ENCODE measurements at regions not wholly inside any gene's neighbourhood (a gene's known extent, or its start where the extent isn't known, plus 50 kb on each side); places are given as distances from the start of the nearest gene placed in this dataset.

DNA sequence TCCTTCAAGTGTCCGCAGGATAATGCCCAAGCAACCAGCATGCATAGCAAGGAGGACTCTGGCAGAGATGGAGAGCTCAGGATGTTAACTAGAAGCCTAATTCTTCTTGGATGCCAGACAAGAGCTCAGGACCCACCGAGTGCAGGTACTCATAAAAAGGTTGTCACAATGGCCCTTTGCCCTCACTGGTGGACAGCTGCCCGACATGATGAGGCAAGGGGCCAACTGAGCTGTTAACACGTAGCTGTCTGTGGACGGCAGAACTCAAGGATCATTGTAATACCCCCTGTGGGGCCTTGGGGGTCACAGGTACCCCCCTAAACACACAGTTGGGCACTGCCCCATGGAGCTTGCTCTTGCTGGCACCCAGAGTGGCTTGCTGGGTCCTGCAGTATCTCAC is 393.7 kb downstream of the PIK3C3 start:
- WGBS: 77% methylated on average over 5 of the region's 5 CpGs
- TF ChIP-seq POLR2A (IDR thresholded peaks at IDR 0.05): no peak
- TF ChIP-seq, protein P1, sequence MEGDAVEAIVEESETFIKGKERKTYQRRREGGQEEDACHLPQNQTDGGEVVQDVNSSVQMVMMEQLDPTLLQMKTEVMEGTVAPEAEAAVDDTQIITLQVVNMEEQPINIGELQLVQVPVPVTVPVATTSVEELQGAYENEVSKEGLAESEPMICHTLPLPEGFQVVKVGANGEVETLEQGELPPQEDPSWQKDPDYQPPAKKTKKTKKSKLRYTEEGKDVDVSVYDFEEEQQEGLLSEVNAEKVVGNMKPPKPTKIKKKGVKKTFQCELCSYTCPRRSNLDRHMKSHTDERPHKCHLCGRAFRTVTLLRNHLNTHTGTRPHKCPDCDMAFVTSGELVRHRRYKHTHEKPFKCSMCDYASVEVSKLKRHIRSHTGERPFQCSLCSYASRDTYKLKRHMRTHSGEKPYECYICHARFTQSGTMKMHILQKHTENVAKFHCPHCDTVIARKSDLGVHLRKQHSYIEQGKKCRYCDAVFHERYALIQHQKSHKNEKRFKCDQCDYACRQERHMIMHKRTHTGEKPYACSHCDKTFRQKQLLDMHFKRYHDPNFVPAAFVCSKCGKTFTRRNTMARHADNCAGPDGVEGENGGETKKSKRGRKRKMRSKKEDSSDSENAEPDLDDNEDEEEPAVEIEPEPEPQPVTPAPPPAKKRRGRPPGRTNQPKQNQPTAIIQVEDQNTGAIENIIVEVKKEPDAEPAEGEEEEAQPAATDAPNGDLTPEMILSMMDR (IDR thresholded peaks at IDR 0.05): no peak
- no peak for TF ChIP-seq POLR2AphosphoS5 (IDR thresholded peaks at IDR 0.05)
- Histone ChIP-seq H3K4me3 (no peak overlapping the region), H3K27me3 (replicated peaks; ENCODE audit: insufficient read depth) (no peaks in the 10 kb centered on the region), H3K4me1 (replicated peaks) (no peaks in the 10 kb centered on the region), H3K9me3 (no peaks in the 10 kb centered on the region), H3K27ac (no peak overlapping the region), H3K36me3 (no peaks in the 10 kb centered on the region)
- intact Hi-C loops (cut with DNase I): no loop called here
- no peak for DNase-seq (ENCODE audit: low spot score)

DNA sequence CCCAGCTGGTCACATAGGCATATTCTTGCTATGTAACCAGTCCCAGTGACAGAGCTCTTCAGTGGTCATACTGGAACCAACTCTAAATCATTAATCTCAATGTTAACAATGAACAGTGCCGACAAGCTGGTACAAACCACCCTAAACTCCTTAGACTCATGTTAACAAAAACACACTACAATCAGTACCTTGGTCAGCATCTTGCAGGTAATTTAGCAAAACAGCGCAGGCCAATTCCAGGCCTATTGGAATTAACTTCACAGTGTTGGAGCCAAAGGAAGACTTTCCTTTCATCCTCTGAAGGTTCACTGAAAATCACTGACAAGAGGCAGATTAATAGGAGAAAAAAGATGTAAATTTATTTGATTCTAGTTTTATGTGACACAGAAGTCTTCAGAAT is 396.4 kb downstream of the PIK3C3 start:
- no peaks in the 10 kb centered on the region for H3K4me1 ChIP-seq (replicated peaks)
- no peaks in the 10 kb centered on the region for H3K36me3 ChIP-seq
- no peak overlapping the region for H3K27ac ChIP-seq
- H3K27me3 ChIP-seq (replicated peaks; ENCODE audit: insufficient read depth): no peaks in the 10 kb centered on the region
- DNase-seq (ENCODE audit: low spot score): no peak
- TF ChIP-seq, protein P1 (IDR thresholded peaks at IDR 0.05): no peak
- TF ChIP-seq POLR2AphosphoS5 (IDR thresholded peaks at IDR 0.05) (no peak), POLR2A (IDR thresholded peaks at IDR 0.05) (no peak)
- no peaks in the 10 kb centered on the region for H3K9me3 ChIP-seq
- H3K4me3 ChIP-seq: no peak overlapping the region
- WGBS: 26% methylated on average over 2 of the region's 2 CpGs
- intact Hi-C loops (cut with DNase I): no loop called here

DNA sequence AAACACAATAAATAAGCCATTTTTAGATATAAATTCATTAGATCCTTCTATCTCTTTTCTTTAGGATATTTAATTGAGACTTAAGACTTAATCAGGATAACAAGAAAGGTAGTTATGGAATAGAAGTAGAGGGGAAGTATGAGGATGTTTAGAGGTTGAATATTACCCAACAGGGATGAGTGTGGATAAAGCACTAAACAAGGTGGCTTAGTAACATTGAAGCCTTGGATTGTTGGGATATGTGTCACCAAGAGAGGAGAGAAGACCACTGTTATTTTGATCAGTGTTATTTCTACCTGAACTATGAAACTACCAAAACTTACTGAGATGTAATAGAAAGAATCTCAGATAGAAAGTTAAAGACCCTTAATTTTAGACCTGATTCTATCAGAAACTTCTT is 405.7 kb downstream of the PIK3C3 start:
- no peaks in the 10 kb centered on the region for H3K27me3 ChIP-seq (replicated peaks; ENCODE audit: insufficient read depth)
- H3K9me3 ChIP-seq: no peaks in the 10 kb centered on the region
- TF ChIP-seq POLR2A (IDR thresholded peaks at IDR 0.05) (no peak), POLR2AphosphoS5 (IDR thresholded peaks at IDR 0.05) (no peak)
- TF ChIP-seq, protein P1 (IDR thresholded peaks at IDR 0.05): no peak
- no peak for DNase-seq (ENCODE audit: low spot score)
- no peak overlapping the region for H3K27ac ChIP-seq
- intact Hi-C loops (cut with DNase I): no loop called here
- H3K4me1 ChIP-seq (replicated peaks): no peaks in the 10 kb centered on the region
- no peak overlapping the region for H3K4me3 ChIP-seq
- H3K36me3 ChIP-seq: no peaks in the 10 kb centered on the region

- intact Hi-C loops (cut with DNase I): no loop called here
- 30% methylated on average over 2 of the region's 2 CpGs for WGBS
Observed at GRCh38 chr18:42363446-42364441, 408.7 kb downstream of the PIK3C3 start.

More at GRCh38 chr18:42363446-42364441, 408.7 kb downstream of the PIK3C3 start:
- Histone ChIP-seq H3K27ac (no peak overlapping the region), H3K9me3 (no peaks in the 10 kb centered on the region), H3K27me3 (replicated peaks; ENCODE audit: insufficient read depth) (no peaks in the 10 kb centered on the region), H3K4me1 (replicated peaks) (no peaks in the 10 kb centered on the region), H3K4me3 (no peak overlapping the region), H3K36me3 (no peaks in the 10 kb centered on the region)
- no peak for DNase-seq (ENCODE audit: low spot score)
- TF ChIP-seq POLR2A (IDR thresholded peaks at IDR 0.05): no peak
- TF ChIP-seq POLR2AphosphoS5 (IDR thresholded peaks at IDR 0.05): no peak
- TF ChIP-seq, protein P1 (IDR thresholded peaks at IDR 0.05): no peak
